GM23338 (cell line): ENCODE measurements at regions not wholly inside any gene's neighbourhood (a gene's known extent, or its start where the extent isn't known, plus 50 kb on each side); places are given as distances from the start of the nearest gene placed in this dataset.

ENCODE experiments used
- ATAC-seq: fragments of 200-7000 bp; cut with Tn5 transposase; 3 replicates; pipeline ENCODE4 v1.9.1; 2020
- DNase-seq: peaks from one replicate; pipeline ENCODE4 v3.0.0-alpha.2; 2015; ENCODE audit warnings: low spot score
- H2AFZ ChIP-seq: fragments of 200-600 bp; sonication (generic); 2 replicates; pipeline ENCODE4 v1.8.0; 2016; ENCODE audit warnings: antibody characterized with exemption, mild to moderate bottlenecking, moderate library complexity
- H3F3A ChIP-seq: fragments of 200-600 bp; sonication (generic); replicated peaks from 2 replicates; pipeline ENCODE4 v1.8.0; 2017; ENCODE audit warnings: antibody characterized with exemption, mixed run types, low read depth
- H3K27ac ChIP-seq: fragments of 200-600 bp; sonication (generic); 2 replicates; pipeline ENCODE4 v1.6.1; 2016; ENCODE audit warnings: low read depth
- H3K27me3 ChIP-seq: fragments of 200-600 bp; sonication (generic); 2 replicates; pipeline ENCODE4 v1.8.0; 2016; ENCODE audit warnings: mild to moderate bottlenecking, mixed run types, moderate library complexity; ENCODE audit not compliant: insufficient read depth
- H3K36me3 ChIP-seq: fragments of 200-600 bp; sonication (generic); 2 replicates; pipeline ENCODE4 v1.8.0; 2016; ENCODE audit warnings: mild to moderate bottlenecking; ENCODE audit not compliant: insufficient read depth
- H3K4me1 ChIP-seq: fragments of 200-600 bp; sonication (generic); 2 replicates; pipeline ENCODE4 v1.8.0; 2016; ENCODE audit warnings: mild to moderate bottlenecking, moderate library complexity; ENCODE audit not compliant: insufficient read depth
- H3K4me2 ChIP-seq: fragments of 200-600 bp; sonication (generic); 2 replicates; pipeline ENCODE4 v1.7.1; 2017; ENCODE audit warnings: mixed run types
- H3K4me3 ChIP-seq: fragments of 200-600 bp; sonication (generic); 2 replicates; pipeline ENCODE4 v1.6.1; 2016; ENCODE audit warnings: mixed run types
- H3K79me2 ChIP-seq: fragments of 200-600 bp; sonication (generic); replicated peaks from 2 replicates; pipeline ENCODE4 v1.8.0; 2017; ENCODE audit warnings: mild to moderate bottlenecking; ENCODE audit not compliant: insufficient read depth
- H3K9me2 ChIP-seq: fragments of 200-600 bp; sonication (generic); 2 replicates; pipeline ENCODE4 v1.8.0; 2017; ENCODE audit not compliant: insufficient read depth
- H4K20me1 ChIP-seq: fragments of 200-600 bp; sonication (generic); replicated peaks from 2 replicates; pipeline ENCODE4 v1.8.0; 2017; ENCODE audit warnings: mild to moderate bottlenecking; ENCODE audit not compliant: insufficient read depth
- H3K27ac Mint-ChIP-seq: 2 replicates; pipeline ENCODE4 v1.8.0; 2020; ENCODE audit warnings: inconsistent platforms, mild to moderate bottlenecking, moderate library complexity, mixed read lengths
- H3K27me3 Mint-ChIP-seq: 3 replicates; pipeline ENCODE4 v1.8.0; 2022; ENCODE audit warnings: low read depth, mild to moderate bottlenecking, moderate library complexity, mixed read lengths, inconsistent platforms; ENCODE audit not compliant: insufficient read depth, poor library complexity
- H3K36me3 Mint-ChIP-seq: 3 replicates; pipeline ENCODE4 v1.8.0; 2021; ENCODE audit warnings: low read depth, mild to moderate bottlenecking, inconsistent platforms, moderate library complexity, mixed read lengths
- H3K4me1 Mint-ChIP-seq: 3 replicates; pipeline ENCODE4 v1.8.0; 2020; ENCODE audit warnings: mild to moderate bottlenecking, inconsistent platforms, mixed read lengths
- H3K4me3 Mint-ChIP-seq: 3 replicates; pipeline ENCODE4 v1.8.0; 2021; ENCODE audit warnings: moderate library complexity, mild to moderate bottlenecking, inconsistent platforms, mixed read lengths
- H3K9me3 Mint-ChIP-seq: 3 replicates; pipeline ENCODE4 v1.8.0; 2020; ENCODE audit warnings: moderate library complexity, mild to moderate bottlenecking, inconsistent platforms, mixed read lengths
- ETS1 ChIP-seq: IDR thresholded peaks from 2 replicates; pipeline ENCODE4 v1.6.1; 2016; ENCODE audit warnings: antibody characterized with exemption
- EZH2phosphoT487 ChIP-seq: fragments of 200-600 bp; sonication (generic); IDR thresholded peaks from one replicate; pipeline ENCODE4 v1.8.1; 2018; ENCODE audit warnings: antibody characterized with exemption; ENCODE audit not compliant: unreplicated experiment
- JUNB ChIP-seq: IDR thresholded peaks from one replicate; pipeline ENCODE4 v1.6.1; 2016; ENCODE audit warnings: antibody characterized with exemption; ENCODE audit not compliant: unreplicated experiment
- NANOG ChIP-seq: IDR thresholded peaks from 2 replicates; pipeline ENCODE4 v1.6.1; 2016; ENCODE audit warnings: antibody characterized with exemption, borderline replicate concordance
- POLR2AphosphoS5 ChIP-seq: IDR thresholded peaks from 2 replicates; pipeline ENCODE4 v1.6.1; 2016; ENCODE audit warnings: antibody characterized with exemption, low read depth
- REST ChIP-seq: IDR thresholded peaks from one replicate; pipeline ENCODE4 v1.6.1; 2018; ENCODE audit warnings: antibody characterized with exemption; ENCODE audit not compliant: unreplicated experiment
- ZNF114 ChIP-seq: fragments of 250-450 bp; sonication (Bioruptor Pico); IDR thresholded peaks from 2 replicates; pipeline ENCODE4 v1.5.0; 2020; ENCODE audit warnings: mild to moderate bottlenecking, moderate library complexity
- ZNF331 ChIP-seq: fragments of 250-450 bp; sonication (Bioruptor Pico); IDR thresholded peaks from 2 replicates; pipeline ENCODE4 v1.5.0; 2020; ENCODE audit warnings: low read depth, mild to moderate bottlenecking, moderate library complexity
- ZNF462 ChIP-seq: fragments of 250-450 bp; sonication (Bioruptor Pico); IDR thresholded peaks from 2 replicates; pipeline ENCODE4 v1.5.0; 2020; ENCODE audit warnings: mild to moderate bottlenecking, moderate library complexity

- Mint-ChIP-seq H3K4me1 (peaks cover 43% of the 10 kb centered on the region), H3K36me3 (no peaks in the 10 kb centered on the region), H3K27ac (no peak overlapping the region), H3K9me3 (no peaks in the 10 kb centered on the region), H3K27me3 (peaks cover 30% of the 10 kb centered on the region), H3K4me3 (peak overlapping the region; percentile 20; the same call in 1 of the 3 replicates)
- TF ChIP-seq ZNF462 (CRISPR knock-in tag) (peak; percentile 69), ETS1 (no peak), JUNB (no peak), ZNF114 (CRISPR knock-in tag) (no peak), NANOG (peak; percentile 85), REST (no peak), POLR2AphosphoS5 (0 out of 2 replicates have a peak, but pooled peaks have one; percentile 34), ZNF331 (CRISPR knock-in tag) (no peak), EZH2phosphoT487 (no peak)
- Histone ChIP-seq H3K79me2 (no peaks in the 10 kb centered on the region), H3K4me3 (no peak overlapping the region), H2AFZ (no peak overlapping the region), H3F3A (no peaks in the 10 kb centered on the region), H3K27me3 (peaks cover 73% of the 10 kb centered on the region), H3K27ac (no peak overlapping the region), H3K4me1 (no peaks in the 10 kb centered on the region; the same call in 1 of the 2 replicates), H3K9me2 (no peaks in the 10 kb centered on the region), H3K4me2 (no peak overlapping the region), H3K36me3 (no peaks in the 10 kb centered on the region), H4K20me1 (no peaks in the 10 kb centered on the region)
- DNase-seq (peak; percentile 92), ATAC-seq (peak; percentile 95)
These were observed 284.6 kb upstream of the DPYD start for GRCh38 chr1:98205291-98206017.
